ENCODE measurements at regions not wholly inside any gene's neighbourhood (a gene's known extent, or its start where the extent isn't known, plus 50 kb on each side); places are given as distances from the start of the nearest gene placed in this dataset.

DNA sequence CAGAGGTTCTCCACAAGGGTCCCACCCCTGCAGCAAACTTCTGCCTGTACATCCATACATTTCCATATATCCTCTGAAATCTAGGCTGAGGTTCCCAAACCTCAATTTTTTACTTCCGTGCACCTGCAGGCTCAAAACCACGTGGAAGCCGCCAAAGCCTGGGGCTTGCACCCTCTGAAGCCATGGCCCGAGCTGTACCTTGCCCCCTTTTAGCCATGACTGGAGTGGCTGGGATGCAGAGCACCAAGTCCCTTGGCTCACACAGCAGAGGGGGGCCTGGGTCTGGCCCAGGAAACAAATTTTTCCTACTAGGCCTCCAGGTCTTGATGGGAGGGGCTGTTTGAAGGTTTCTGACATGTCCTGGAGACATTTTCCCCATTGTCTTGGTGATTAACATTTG is 84.4 kb downstream of the FSCB start:
- no peak overlapping the region for H3K4me3 ChIP-seq
- no peaks in the 10 kb centered on the region for H3K9me3 ChIP-seq
- intact Hi-C loops (cut with DNase I), result no loop called here
- TF ChIP-seq CTCF (IDR thresholded peaks at IDR 0.05), result no peak
- no peaks in the 10 kb centered on the region for H3K27me3 ChIP-seq
- ATAC-seq, result no peak
- H3K36me3 ChIP-seq, result no peaks in the 10 kb centered on the region
- no peak overlapping the region for H3K27ac ChIP-seq
- no peaks in the 10 kb centered on the region for H3K4me1 ChIP-seq
- DNase-seq, result no peak
- WGBS, 2 donors, result 74 to 84% methylated on average over 4 of the region's 4 CpGs
- FAIRE-seq, result no peak

GRCh38 chr14:44420226-44420625 is 86.9 kb downstream of the FSCB start:
- 78 to 88% methylated on average over 1 of the region's 1 CpG for WGBS, 2 donors
- TF ChIP-seq CTCF (IDR thresholded peaks at IDR 0.05), result no peak

GRCh38 chr14:44418856-44419255 is 88.2 kb downstream of the FSCB start:
- TF ChIP-seq CTCF (IDR thresholded peaks at IDR 0.05), result no peak
- Histone ChIP-seq H3K4me3 (no peak overlapping the region), H3K36me3 (no peaks in the 10 kb centered on the region), H3K27me3 (no peaks in the 10 kb centered on the region), H3K9me3 (no peaks in the 10 kb centered on the region), H3K4me1 (no peaks in the 10 kb centered on the region), H3K27ac (no peak overlapping the region)
- no peak for ATAC-seq
- no peak for FAIRE-seq
- intact Hi-C loops (cut with DNase I), result no loop called here
- 58 to 69% methylated on average over 5 of the region's 5 CpGs for WGBS, 2 donors
- DNase-seq, result no peak

More at GRCh38 chr14:44420226-44420625, 86.9 kb downstream of the FSCB start:
- Histone ChIP-seq H3K9me3 (no peaks in the 10 kb centered on the region), H3K27ac (no peak overlapping the region), H3K4me1 (no peaks in the 10 kb centered on the region), H3K36me3 (no peaks in the 10 kb centered on the region), H3K4me3 (no peak overlapping the region), H3K27me3 (no peaks in the 10 kb centered on the region)
- ATAC-seq (no peak), DNase-seq (no peak), FAIRE-seq (no peak)
- intact Hi-C loops (cut with DNase I), result no loop called here

DNA sequence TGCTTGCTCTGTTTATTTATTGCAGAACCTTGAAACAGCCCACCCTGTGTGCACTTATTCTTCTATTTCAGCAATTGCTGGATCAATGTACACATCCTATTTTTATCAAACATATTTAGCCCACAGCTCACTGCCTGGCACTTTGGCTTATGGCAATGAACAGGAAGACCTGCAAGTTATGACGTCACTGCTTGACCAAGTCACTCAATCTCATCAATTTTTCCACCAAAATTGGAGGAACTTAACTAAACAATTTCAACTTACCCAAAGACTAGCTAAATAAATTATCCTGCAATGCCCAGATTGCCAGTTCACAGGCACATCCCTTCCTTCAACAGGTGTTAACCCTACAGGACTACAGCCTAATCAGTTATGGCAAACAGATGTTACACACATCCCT is 89.3 kb downstream of the FSCB start:
- no peak for TF ChIP-seq CTCF (IDR thresholded peaks at IDR 0.05)
- DNase-seq (no peak), ATAC-seq (no peak), FAIRE-seq (no peak)
- H3K27ac ChIP-seq, result no peak overlapping the region
- WGBS, 2 donors, result 74 to 75% methylated on average over 1 of the region's 1 CpG
- no peaks in the 10 kb centered on the region for H3K4me1 ChIP-seq
- H3K9me3 ChIP-seq, result no peaks in the 10 kb centered on the region
- H3K4me3 ChIP-seq, result no peak overlapping the region
- intact Hi-C loops (cut with DNase I), result no loop called here
- H3K36me3 ChIP-seq, result no peaks in the 10 kb centered on the region
- no peaks in the 10 kb centered on the region for H3K27me3 ChIP-seq

- no peak for ATAC-seq
- intact Hi-C loops (cut with DNase I), result no loop called here
- no peaks in the 10 kb centered on the region for H3K27me3 ChIP-seq
- no peaks in the 10 kb centered on the region for H3K9me3 ChIP-seq
- WGBS, 2 donors, result 71 to 82% methylated on average over 1 of the region's 1 CpG
- no peaks in the 10 kb centered on the region for H3K36me3 ChIP-seq
- no peak overlapping the region for H3K27ac ChIP-seq
- DNase-seq, result no peak
- no peak for TF ChIP-seq CTCF (IDR thresholded peaks at IDR 0.05)
- FAIRE-seq, result no peak
- H3K4me1 ChIP-seq, result no peaks in the 10 kb centered on the region
- H3K4me3 ChIP-seq, result no peak overlapping the region
Observed at GRCh38 chr14:44414646-44415045, 92.4 kb downstream of the FSCB start.

All from pancreas (tissue), 10 donors.